ENCODE measurements at regions not wholly inside any gene's neighbourhood (a gene's known extent, or its start where the extent isn't known, plus 50 kb on each side); places are given as distances from the start of the nearest gene placed in this dataset.

DNA sequence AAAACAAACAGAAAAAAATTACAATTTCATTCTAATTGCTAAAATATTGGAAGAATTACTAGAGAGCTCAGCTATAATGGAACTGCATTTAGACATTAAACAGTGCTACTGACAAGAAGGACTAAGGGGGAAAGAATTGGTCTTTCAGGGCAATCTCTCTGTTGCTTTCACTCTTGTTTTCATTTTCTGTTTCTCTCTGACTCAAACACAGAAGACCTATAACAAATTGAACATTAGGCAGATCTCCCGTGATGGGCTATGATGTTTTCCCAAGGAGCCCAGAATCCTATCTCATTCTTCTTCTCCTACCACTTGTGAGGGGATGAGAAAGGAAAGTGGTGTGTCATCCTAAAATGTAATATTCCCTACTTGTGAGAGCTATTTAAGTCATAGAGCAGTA is 358.0 kb upstream of the TGFBR2 start:
- Mint-ChIP-seq H3K36me3 (ENCODE audit: low read depth) (no peaks in the 10 kb centered on the region), H3K4me3 (ENCODE audit: unreplicated experiment) (no peak overlapping the region), H3K4me1 (ENCODE audit: low read depth) (no peaks in the 10 kb centered on the region), H3K27me3 (ENCODE audit: low read depth) (no peaks in the 10 kb centered on the region), H3K9me3 (ENCODE audit: low read depth) (no peaks in the 10 kb centered on the region), H3K27ac (ENCODE audit: unreplicated experiment) (no peak overlapping the region)
- no peak for DNase-seq (ENCODE audit: low spot score)
- TF ChIP-seq CTCF (IDR thresholded peaks at IDR 0.05), result no peak

DNA sequence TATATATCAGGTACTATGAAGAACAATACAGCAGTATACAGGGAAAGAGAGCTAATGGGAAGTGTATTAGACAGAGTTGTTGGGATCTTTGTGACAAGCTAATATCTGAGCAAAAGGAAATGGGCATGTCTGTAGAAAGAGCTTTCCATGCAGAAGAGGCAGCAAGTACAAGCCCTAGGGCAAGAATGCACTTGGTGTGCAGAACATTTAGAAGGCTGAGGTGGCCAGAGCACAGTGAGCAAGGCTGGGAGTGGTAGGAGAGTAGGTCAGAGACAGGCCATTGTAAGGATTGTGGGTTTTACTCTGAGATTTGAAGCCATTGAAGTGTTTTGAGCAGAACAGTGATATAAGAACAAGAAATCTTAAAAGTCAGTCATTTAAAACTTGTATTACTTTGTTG is 353.9 kb upstream of the TGFBR2 start:
- TF ChIP-seq CTCF (IDR thresholded peaks at IDR 0.05), result no peak
- H3K4me3 Mint-ChIP-seq (ENCODE audit: unreplicated experiment), result no peak overlapping the region
- H3K27me3 Mint-ChIP-seq (ENCODE audit: low read depth), result no peaks in the 10 kb centered on the region
- H3K27ac Mint-ChIP-seq (ENCODE audit: unreplicated experiment), result no peak overlapping the region
- no peaks in the 10 kb centered on the region for H3K36me3 Mint-ChIP-seq (ENCODE audit: low read depth)
- H3K4me1 Mint-ChIP-seq (ENCODE audit: low read depth), result peaks cover 8% of the 10 kb centered on the region
- H3K9me3 Mint-ChIP-seq (ENCODE audit: low read depth), result no peaks in the 10 kb centered on the region
- DNase-seq (ENCODE audit: low spot score), result no peak

DNA sequence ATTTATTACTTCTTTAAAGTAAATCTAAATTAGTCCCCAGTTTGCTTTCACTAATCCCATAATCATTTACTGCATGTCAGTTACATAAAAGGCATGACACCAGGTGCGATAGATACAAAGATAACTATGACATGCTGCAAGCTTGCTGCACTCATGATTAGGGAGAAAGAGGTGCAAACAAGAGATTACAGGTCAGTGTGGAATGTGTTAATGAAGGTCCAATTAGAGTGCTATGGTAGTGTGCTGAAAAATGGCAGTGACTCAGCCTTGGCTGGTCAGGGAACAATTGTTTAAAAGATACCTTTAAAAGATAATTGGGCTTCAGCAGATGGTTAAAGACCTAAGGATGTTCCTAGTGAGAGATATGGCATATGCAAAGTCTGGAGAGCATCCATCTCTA is 352.6 kb upstream of the TGFBR2 start:
- Mint-ChIP-seq H3K9me3 (ENCODE audit: low read depth) (no peaks in the 10 kb centered on the region), H3K27ac (ENCODE audit: unreplicated experiment) (no peak overlapping the region)

DNA sequence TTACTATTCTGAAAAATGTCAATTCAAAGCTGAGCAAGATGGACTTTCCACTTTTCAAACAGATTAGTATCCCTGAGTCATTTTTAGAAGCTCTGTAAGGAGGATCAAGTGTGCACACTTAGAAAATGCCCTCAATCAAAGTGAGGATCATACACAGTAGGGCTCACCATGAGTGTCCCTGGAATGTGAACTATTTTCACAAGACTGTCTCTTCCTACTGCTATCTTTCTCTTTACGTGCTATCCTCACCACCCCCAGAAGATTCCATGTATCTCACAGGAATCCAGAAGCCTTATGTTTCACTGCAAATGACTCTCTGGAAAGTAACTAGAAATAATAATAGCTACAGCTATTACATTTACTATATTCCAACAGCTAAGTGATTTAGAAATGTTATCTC is 349.9 kb upstream of the TGFBR2 start:
- H3K36me3 Mint-ChIP-seq (ENCODE audit: low read depth), result no peaks in the 10 kb centered on the region
- TF ChIP-seq CTCF (IDR thresholded peaks at IDR 0.05), result no peak
- no peaks in the 10 kb centered on the region for H3K27me3 Mint-ChIP-seq (ENCODE audit: low read depth)
- no peaks in the 10 kb centered on the region for H3K9me3 Mint-ChIP-seq (ENCODE audit: low read depth)
- H3K4me3 Mint-ChIP-seq (ENCODE audit: unreplicated experiment), result no peak overlapping the region
- H3K4me1 Mint-ChIP-seq (ENCODE audit: low read depth), result peaks cover 10% of the 10 kb centered on the region
- no peak for DNase-seq (ENCODE audit: low spot score)
- H3K27ac Mint-ChIP-seq (ENCODE audit: unreplicated experiment), result peak overlapping the region; percentile 37

More for the DNA sequence above, 352.6 kb upstream of the TGFBR2 start:
- peaks cover 10% of the 10 kb centered on the region for H3K4me1 Mint-ChIP-seq (ENCODE audit: low read depth)
- no peak for DNase-seq (ENCODE audit: low spot score)
- H3K4me3 Mint-ChIP-seq (ENCODE audit: unreplicated experiment), result no peak overlapping the region
- H3K27me3 Mint-ChIP-seq (ENCODE audit: low read depth), result no peaks in the 10 kb centered on the region
- no peak for TF ChIP-seq CTCF (IDR thresholded peaks at IDR 0.05)
- no peaks in the 10 kb centered on the region for H3K36me3 Mint-ChIP-seq (ENCODE audit: low read depth)

GRCh38 chr3:30258426-30259392 is 347.7 kb upstream of the TGFBR2 start:
- Mint-ChIP-seq H3K36me3 (ENCODE audit: low read depth) (no peaks in the 10 kb centered on the region), H3K4me1 (ENCODE audit: low read depth) (peaks cover 22% of the 10 kb centered on the region), H3K9me3 (ENCODE audit: low read depth) (no peaks in the 10 kb centered on the region), H3K27me3 (ENCODE audit: low read depth) (no peaks in the 10 kb centered on the region), H3K4me3 (ENCODE audit: unreplicated experiment) (no peak overlapping the region), H3K27ac (ENCODE audit: unreplicated experiment) (no peak overlapping the region)
- DNase-seq (ENCODE audit: low spot score), result no peak
- TF ChIP-seq CTCF (IDR thresholded peaks at IDR 0.05), result no peak
